ENCODE measurements at regions not wholly inside any gene's neighbourhood (a gene's known extent, or its start where the extent isn't known, plus 50 kb on each side); places are given as distances from the start of the nearest gene placed in this dataset.

DNA sequence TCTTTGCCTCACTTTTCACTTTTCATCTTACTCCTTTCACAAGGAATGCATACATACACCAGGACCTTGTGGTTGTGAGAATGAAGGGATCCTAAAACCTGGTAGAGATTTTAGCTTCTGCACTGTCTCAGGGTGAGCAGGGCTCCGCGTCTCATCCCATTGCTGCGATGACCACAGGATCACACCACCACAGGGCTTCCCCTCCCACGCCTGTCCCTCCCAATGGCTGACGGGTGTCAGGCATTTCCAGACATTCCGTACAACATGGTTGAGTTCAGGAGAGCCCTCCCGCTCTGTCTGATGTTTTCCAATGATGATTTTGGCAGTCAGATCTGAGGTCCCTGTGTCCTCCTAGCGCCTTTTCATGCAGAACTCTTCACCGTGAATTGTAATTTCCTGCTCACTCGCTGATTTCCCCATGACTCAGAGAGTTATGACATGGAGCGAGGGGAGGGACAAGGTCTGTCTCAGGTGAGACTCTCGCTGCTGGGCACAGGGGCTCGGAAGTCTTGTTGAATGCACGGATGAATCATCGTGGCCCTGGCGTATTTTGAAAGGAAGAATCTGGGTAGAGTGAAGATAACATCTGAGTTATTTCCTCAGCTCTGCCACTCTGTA lies 102.8 kb downstream of the TEX29 start:
- Histone ChIP-seq H3K9me3 (no peaks in the 10 kb centered on the region), H3K4me3 (no peak overlapping the region), H3K27me3 (peaks cover 0 to 19% (median 0%) of the 10 kb centered on the region in 9 donors), H3K36me3 (no peaks in the 10 kb centered on the region), H3K27ac (no peak overlapping the region), H3K4me1 (no peaks in the 10 kb centered on the region)
- intact Hi-C loops (cut with DNase I), result no loop called here
- DNase-seq (no peak), ATAC-seq (no peak)
- TF ChIP-seq POLR2A (IDR thresholded peaks at IDR 0.05), result no peak
- TF ChIP-seq, protein P1, sequence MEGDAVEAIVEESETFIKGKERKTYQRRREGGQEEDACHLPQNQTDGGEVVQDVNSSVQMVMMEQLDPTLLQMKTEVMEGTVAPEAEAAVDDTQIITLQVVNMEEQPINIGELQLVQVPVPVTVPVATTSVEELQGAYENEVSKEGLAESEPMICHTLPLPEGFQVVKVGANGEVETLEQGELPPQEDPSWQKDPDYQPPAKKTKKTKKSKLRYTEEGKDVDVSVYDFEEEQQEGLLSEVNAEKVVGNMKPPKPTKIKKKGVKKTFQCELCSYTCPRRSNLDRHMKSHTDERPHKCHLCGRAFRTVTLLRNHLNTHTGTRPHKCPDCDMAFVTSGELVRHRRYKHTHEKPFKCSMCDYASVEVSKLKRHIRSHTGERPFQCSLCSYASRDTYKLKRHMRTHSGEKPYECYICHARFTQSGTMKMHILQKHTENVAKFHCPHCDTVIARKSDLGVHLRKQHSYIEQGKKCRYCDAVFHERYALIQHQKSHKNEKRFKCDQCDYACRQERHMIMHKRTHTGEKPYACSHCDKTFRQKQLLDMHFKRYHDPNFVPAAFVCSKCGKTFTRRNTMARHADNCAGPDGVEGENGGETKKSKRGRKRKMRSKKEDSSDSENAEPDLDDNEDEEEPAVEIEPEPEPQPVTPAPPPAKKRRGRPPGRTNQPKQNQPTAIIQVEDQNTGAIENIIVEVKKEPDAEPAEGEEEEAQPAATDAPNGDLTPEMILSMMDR (IDR thresholded peaks at IDR 0.05), result no peak
- 71 to 79% (median 74%) methylated on average over 16 of the region's 16 CpGs for WGBS, 4 donors

DNA sequence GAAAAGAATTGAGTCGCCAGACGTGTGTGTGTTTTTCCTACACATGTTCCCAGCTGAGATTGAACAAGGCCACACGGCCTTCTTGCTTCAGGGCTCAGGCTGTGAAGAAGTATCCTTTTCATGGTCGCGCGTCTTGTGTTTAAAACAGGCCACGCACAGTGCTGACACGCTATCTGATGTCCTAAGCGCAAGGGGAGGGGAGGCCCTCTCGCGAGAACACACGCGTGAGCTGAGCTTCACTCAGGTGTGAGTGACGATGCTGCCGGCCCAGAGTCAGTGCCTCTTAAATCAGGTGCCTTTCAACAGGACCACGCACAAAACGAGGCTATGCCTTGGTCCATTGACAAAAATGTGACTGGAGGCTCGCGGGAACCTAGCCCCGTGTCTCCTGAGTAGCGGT lies 103.7 kb downstream of the TEX29 start:
- no peaks in the 10 kb centered on the region for H3K4me1 ChIP-seq
- ATAC-seq (no peak), DNase-seq (no peak)
- TF ChIP-seq POLR2A (IDR thresholded peaks at IDR 0.05), result no peak
- TF ChIP-seq, protein P1 (IDR thresholded peaks at IDR 0.05), result no peak
- 82 to 86% (median 85%) methylated on average over 21 of the region's 21 CpGs for WGBS, 4 donors
- intact Hi-C loops (cut with DNase I), result no loop called here
- no peaks in the 10 kb centered on the region for H3K9me3 ChIP-seq
- peaks cover 0 to 19% (median 0%) of the 10 kb centered on the region in 9 donors for H3K27me3 ChIP-seq
- no peak overlapping the region for H3K27ac ChIP-seq
- no peaks in the 10 kb centered on the region for H3K36me3 ChIP-seq
- H3K4me3 ChIP-seq, result no peak overlapping the region

DNA sequence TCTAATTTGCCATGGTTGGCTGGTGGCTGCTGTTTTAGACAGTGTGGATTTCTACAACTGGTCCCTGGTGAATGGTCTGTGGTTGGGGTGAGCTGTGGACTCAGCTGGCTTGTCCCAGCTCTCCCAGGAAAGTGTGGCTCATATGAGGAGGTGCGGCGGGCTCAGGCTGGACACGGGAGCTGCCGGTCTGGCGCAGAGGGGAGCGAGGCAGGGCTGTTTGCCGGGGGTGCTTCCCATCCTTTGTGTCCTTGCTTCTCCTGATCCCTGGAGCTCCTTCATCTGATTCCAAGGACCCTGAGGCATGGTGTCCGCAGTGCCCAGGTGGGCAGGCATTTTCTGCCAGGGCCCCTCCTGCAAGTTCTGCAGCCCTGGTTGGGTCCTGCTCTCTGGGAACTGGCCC lies 104.9 kb downstream of the TEX29 start:
- ATAC-seq (no peak), DNase-seq (no peak)
- peaks cover 0 to 19% (median 0%) of the 10 kb centered on the region in 9 donors for H3K27me3 ChIP-seq
- WGBS, 4 donors, result 87 to 93% (median 90%) methylated on average over 7 to 8 of the region's 8 CpGs
- no peaks in the 10 kb centered on the region for H3K9me3 ChIP-seq
- H3K4me3 ChIP-seq, result no peak overlapping the region
- H3K4me1 ChIP-seq, result no peaks in the 10 kb centered on the region
- H3K36me3 ChIP-seq, result no peaks in the 10 kb centered on the region
- intact Hi-C loops (cut with DNase I), result no loop called here
- no peak overlapping the region for H3K27ac ChIP-seq
- no peak for TF ChIP-seq POLR2A (IDR thresholded peaks at IDR 0.05)
- TF ChIP-seq, protein P1 (IDR thresholded peaks at IDR 0.05), result no peak

DNA sequence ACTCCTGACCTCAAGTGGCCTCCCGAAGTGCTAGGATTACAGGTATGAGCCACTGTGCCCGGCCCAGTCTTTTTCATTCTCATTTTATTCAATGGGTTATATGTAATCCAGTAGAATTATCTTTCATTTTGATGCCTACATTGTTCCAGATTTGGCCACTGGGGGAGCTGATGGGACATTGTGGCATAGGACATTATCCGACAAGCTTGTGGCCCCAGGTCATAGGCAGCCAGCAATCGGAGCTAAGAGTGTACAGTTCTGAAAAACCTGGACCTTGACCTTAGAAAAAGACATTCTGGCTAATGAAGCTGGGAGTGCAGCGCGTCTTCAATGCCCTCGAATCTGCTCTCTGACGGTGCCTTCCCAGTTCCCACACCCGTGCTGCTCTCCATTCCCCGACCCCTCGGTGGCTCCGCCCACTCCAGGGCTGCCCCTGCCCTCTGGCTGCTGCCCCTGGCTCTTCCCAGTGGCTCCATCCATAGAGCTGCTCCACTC lies 108.7 kb downstream of the TEX29 start:
- Histone ChIP-seq H3K36me3 (no peaks in the 10 kb centered on the region), H3K27me3 (peaks cover 0 to 37% (median 9%) of the 10 kb centered on the region in 9 donors), H3K4me3 (peak overlapping the region in 1 of 12 donors; percentile 20), H3K4me1 (no peaks in the 10 kb centered on the region), H3K9me3 (no peaks in the 10 kb centered on the region), H3K27ac (no peak overlapping the region)
- DNase-seq, result no peak
- no peak for TF ChIP-seq POLR2A (IDR thresholded peaks at IDR 0.05)
- TF ChIP-seq, protein P1 (IDR thresholded peaks at IDR 0.05), result peak; percentile 29 to 62 (median 47)
- ATAC-seq, result peak in 3 of 4 donors; percentile 39 to 53 (median 48)
- intact Hi-C loops (cut with DNase I), result no loop called here
- WGBS, 4 donors, result 19 to 24% (median 22%) methylated on average over 11 to 12 of the region's 12 CpGs
